ENCODE measurements at regions not wholly inside any gene's neighbourhood (a gene's known extent, or its start where the extent isn't known, plus 50 kb on each side); places are given as distances from the start of the nearest gene placed in this dataset.

DNA sequence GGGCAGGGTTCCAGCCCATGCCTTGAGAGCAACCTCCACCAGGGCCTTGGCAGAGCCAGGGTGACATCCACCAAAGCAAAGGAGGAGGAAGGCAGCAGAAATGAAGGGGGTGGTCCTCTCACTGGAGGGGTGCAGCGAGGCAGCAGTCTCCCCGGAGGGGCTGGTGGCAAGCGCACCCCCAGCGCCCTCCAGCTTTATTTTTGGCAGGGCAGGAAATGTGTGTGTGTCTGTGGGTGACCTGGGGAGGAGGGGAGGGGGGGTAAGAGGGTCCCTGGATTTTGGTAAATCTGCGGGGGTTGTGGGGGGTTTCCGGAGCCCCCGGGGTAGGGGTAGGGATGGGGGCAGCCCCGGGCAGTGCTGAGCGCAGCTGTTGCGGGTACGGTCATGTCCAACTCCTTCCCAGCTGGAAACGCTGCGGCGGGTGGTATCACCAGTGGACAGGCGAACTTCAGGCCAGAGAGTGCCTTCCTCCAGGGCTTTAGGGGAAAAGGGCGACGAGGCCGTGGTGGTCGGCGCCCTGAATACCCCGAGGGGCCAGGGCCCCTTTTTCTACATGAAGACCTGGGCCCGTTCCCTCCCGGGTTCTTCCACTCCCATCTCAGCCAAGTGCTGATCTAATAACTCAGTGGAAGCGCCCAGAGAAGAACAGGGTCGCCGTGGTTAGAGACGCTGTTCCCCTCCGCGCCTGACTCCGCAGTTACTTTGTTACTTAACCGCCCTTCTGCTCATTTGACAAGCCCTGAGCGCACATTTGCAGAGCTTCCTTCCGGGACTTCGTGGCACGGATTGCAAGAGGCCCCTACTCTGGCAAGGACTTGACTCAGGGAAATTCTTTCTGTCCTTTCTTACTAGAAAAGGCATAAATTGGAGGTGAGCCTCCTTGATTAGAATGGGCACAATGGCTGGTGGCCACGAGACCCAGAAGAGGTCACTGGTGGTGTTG is 55.2 kb downstream of the FOS start:
- TF ChIP-seq, protein P1, sequence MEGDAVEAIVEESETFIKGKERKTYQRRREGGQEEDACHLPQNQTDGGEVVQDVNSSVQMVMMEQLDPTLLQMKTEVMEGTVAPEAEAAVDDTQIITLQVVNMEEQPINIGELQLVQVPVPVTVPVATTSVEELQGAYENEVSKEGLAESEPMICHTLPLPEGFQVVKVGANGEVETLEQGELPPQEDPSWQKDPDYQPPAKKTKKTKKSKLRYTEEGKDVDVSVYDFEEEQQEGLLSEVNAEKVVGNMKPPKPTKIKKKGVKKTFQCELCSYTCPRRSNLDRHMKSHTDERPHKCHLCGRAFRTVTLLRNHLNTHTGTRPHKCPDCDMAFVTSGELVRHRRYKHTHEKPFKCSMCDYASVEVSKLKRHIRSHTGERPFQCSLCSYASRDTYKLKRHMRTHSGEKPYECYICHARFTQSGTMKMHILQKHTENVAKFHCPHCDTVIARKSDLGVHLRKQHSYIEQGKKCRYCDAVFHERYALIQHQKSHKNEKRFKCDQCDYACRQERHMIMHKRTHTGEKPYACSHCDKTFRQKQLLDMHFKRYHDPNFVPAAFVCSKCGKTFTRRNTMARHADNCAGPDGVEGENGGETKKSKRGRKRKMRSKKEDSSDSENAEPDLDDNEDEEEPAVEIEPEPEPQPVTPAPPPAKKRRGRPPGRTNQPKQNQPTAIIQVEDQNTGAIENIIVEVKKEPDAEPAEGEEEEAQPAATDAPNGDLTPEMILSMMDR (conservative IDR thresholded peaks at IDR 0.05; ENCODE audit: low read depth, low read length) = no peak
- H3K4me3 ChIP-seq (ENCODE audit: low read depth, low read length) = no peak overlapping the region
- DNase-seq (ENCODE audit: low read depth) = no peak

DNA sequence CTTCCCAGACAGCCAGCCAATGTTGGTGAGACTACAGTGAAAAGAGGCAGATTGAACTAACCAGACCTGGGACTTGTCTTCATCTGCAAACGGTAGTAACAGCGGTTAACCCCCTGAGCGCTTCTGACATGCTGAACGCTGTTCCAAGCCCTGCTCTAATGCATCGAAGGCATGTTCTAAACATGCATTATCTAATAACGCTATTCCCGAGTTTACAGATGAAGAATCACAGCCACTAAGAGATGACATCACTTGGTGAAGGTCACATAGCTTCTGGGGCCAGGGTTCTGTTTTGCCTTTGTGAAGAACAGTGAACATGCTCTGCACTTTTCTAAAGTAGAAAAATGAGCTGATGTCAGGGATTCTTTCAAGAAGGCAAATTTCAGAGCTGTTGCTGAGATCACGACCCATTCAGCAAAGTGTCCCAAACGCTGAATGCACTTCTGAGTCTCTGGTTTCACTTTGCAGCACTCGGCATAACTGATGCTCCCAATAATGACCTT is 56.0 kb downstream of the FOS start:
- H3K4me3 ChIP-seq (ENCODE audit: low read depth, low read length) = no peak overlapping the region
- DNase-seq (ENCODE audit: low read depth) = peak; percentile 22
- TF ChIP-seq, protein P1 (conservative IDR thresholded peaks at IDR 0.05; ENCODE audit: low read depth, low read length) = no peak

DNA sequence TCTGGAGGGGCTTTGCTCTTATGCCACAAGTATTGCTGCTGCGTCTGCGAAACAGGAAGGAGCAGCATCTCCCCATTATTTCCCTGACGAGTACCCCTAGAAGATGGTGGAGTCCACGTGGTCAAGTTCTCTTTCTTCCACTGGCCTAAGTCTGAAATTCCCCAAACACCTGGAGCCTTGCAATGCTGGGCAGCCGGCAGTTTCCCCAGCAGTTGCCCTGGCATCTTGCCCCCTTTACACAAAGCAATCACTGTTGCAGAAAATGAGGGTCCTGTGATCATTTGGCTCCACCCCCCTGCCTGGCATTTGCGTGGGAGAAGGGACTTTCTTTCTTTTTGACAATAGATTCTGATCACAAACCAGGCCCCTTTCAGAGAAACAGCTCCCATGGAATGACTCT is 56.9 kb downstream of the FOS start:
- no peak for DNase-seq (ENCODE audit: low read depth)
- TF ChIP-seq, protein P1 (conservative IDR thresholded peaks at IDR 0.05; ENCODE audit: low read depth, low read length) = no peak
- no peak overlapping the region for H3K4me3 ChIP-seq (ENCODE audit: low read depth, low read length)

DNA sequence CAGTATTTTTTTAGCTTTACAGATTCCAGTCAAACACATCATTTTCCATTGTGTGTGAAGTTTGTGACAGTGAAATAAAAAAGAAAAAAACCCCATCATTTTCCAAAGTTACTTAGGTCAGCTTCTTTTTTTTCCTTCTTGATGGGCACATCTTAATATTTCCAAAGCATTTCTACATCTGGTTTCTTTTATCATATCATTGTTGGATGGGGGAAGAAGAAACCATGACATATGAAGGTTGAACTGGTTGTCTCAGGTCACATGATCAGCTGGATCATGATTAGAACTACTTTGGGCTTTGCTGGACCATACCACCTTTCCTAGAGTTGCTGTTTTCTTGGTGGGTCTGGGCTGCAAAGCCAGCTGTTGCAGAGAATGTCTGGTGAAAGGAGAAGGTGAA is 59.8 kb downstream of the FOS start:
- DNase-seq (ENCODE audit: low read depth) = no peak
- no peak overlapping the region for H3K4me3 ChIP-seq (ENCODE audit: low read depth, low read length)
- TF ChIP-seq, protein P1 (conservative IDR thresholded peaks at IDR 0.05; ENCODE audit: low read depth, low read length) = no peak

DNA sequence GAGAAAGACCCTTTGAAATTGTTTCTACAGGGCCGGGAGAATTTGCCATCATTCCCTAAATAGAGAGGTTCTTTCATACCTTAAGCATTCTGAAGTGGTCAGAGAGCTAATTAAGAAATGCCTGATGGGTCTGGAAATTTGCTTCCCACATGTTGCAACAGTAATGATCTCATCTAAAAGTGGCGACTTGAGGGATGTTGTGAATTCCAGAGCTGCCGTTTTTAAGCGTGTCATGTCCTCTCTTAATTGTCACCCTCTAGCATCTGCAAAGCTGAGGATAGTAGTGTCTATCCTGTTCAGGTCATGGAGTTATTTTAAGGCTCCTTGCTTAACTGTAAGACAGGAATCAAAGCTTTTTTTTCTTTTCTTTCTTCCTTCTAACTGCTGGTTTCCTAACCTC is 60.4 kb downstream of the FOS start:
- H3K4me3 ChIP-seq (ENCODE audit: low read depth, low read length) = no peak overlapping the region
- DNase-seq (ENCODE audit: low read depth) = peak; percentile 61
- TF ChIP-seq, protein P1 (conservative IDR thresholded peaks at IDR 0.05; ENCODE audit: low read depth, low read length) = no peak

DNA sequence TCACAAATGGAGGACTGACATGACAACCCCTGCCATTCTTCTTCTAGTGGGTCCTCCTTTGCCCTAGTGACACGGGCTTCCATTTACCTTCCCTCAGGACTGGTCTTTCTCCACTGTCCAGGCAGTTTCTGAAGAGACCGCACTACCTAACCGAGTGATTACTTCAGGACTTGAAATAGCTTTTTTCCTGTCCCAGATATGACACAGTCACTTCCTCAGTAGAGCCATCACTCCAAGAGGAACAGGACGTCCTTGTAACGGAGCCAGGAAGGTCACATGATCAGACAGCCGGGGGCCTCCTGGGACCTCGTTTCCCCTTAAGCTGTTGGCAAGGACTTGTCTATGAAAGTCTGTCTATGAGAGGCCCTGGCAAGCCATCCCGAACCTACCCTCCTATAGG is 62.3 kb downstream of the FOS start:
- peak; percentile 66 for DNase-seq (ENCODE audit: low read depth)
- TF ChIP-seq, protein P1 (conservative IDR thresholded peaks at IDR 0.05; ENCODE audit: low read depth, low read length) = no peak
- H3K4me3 ChIP-seq (ENCODE audit: low read depth, low read length) = no peak overlapping the region
